Stimulated activated effector memory CD8-positive, alpha-beta T cell treated with anti-CD3 and anti-CD28 coated beads, Interleukin-12 subunit alpha, Interleukin-12 subunit beta, amount 100 ng/mL, for 72 hours (primary cell): ENCODE measurements at regions not wholly inside any gene's neighbourhood (a gene's known extent, or its start where the extent isn't known, plus 50 kb on each side); places are given as distances from the start of the nearest gene placed in this dataset.
"Not testable (repeated sequence)": the region's sequence is repeated elsewhere in the genome, so short reads cannot be mapped to it uniquely, and the experiment has no call there.

Experiments used
- ATAC-seq: fragments of 150-1000 bp; cut with Tn5 transposase; 2 replicates; pipeline ENCODE4 v1.10.0; 2021
- DNase-seq, 2 donors: peaks; one replicate each; pipeline ENCODE4 v3.0.0; 2021 to 2022; ENCODE audit warnings: low spot score in 2 of 2
- H3K27ac Mint-ChIP-seq: one replicate; pipeline ENCODE4 v1.8.0; 2022; ENCODE audit warnings: mild to moderate bottlenecking, mixed read lengths
- H3K36me3 Mint-ChIP-seq: one replicate; pipeline ENCODE4 v1.8.0; 2022; ENCODE audit warnings: mild to moderate bottlenecking, mixed read lengths
- H3K4me1 Mint-ChIP-seq: one replicate; pipeline ENCODE4 v1.8.0; 2022; ENCODE audit warnings: mixed read lengths
- H3K4me3 Mint-ChIP-seq: one replicate; pipeline ENCODE4 v1.8.0; 2022; ENCODE audit warnings: mild to moderate bottlenecking, mixed read lengths
- H3K9me3 Mint-ChIP-seq: one replicate; pipeline ENCODE4 v1.8.0; 2022; ENCODE audit warnings: mixed read lengths

- Mint-ChIP-seq H3K9me3 (peaks cover 4% of the 10 kb centered on the region), H3K4me1 (no peaks in the 10 kb centered on the region), H3K4me3 (no peak overlapping the region), H3K36me3 (no peaks in the 10 kb centered on the region), H3K27ac (no peak overlapping the region)
- no peak for DNase-seq
- no peak for ATAC-seq
Observed at GRCh38 chr17:5975661-5976060, 94.5 kb upstream of the WSCD1 start.

- ATAC-seq, result no peak
- Mint-ChIP-seq H3K36me3 (no peaks in the 10 kb centered on the region), H3K27ac (no peak overlapping the region), H3K9me3 (peaks cover 4% of the 10 kb centered on the region), H3K4me3 (no peak overlapping the region), H3K4me1 (no peaks in the 10 kb centered on the region)
- no peak for DNase-seq
Observed at GRCh38 chr17:5976251-5976650, 93.9 kb upstream of the WSCD1 start.

GRCh38 chr17:5978496-5978895 is 91.7 kb upstream of the WSCD1 start:
- no peaks in the 10 kb centered on the region for H3K36me3 Mint-ChIP-seq
- DNase-seq (no peak), ATAC-seq (no peak)
- H3K4me1 Mint-ChIP-seq, result no peaks in the 10 kb centered on the region
- H3K9me3 Mint-ChIP-seq, result peaks cover 2% of the 10 kb centered on the region
- no peak overlapping the region for H3K4me3 Mint-ChIP-seq
- H3K27ac Mint-ChIP-seq, result no peak overlapping the region

GRCh38 chr17:5980941-5981340 is 89.2 kb upstream of the WSCD1 start:
- Mint-ChIP-seq H3K4me3 (no peak overlapping the region), H3K27ac (no peak overlapping the region), H3K36me3 (no peaks in the 10 kb centered on the region), H3K9me3 (no peaks in the 10 kb centered on the region), H3K4me1 (no peaks in the 10 kb centered on the region)
- no peak for ATAC-seq
- DNase-seq, result no peak

- H3K27ac Mint-ChIP-seq, result no peak overlapping the region
- no peaks in the 10 kb centered on the region for H3K4me1 Mint-ChIP-seq
- ATAC-seq, result no peak
- H3K36me3 Mint-ChIP-seq, result no peaks in the 10 kb centered on the region
- DNase-seq, result no peak
- H3K9me3 Mint-ChIP-seq, result no peaks in the 10 kb centered on the region
- H3K4me3 Mint-ChIP-seq, result no peak overlapping the region
Observed at GRCh38 chr17:5986644-5987043, 83.5 kb upstream of the WSCD1 start.

- no peak overlapping the region for H3K27ac Mint-ChIP-seq
- no peaks in the 10 kb centered on the region for H3K36me3 Mint-ChIP-seq
- no peak for ATAC-seq
- H3K4me1 Mint-ChIP-seq, result no peaks in the 10 kb centered on the region
- H3K4me3 Mint-ChIP-seq, result no peak overlapping the region
- DNase-seq, result no peak
- H3K9me3 Mint-ChIP-seq, result no peaks in the 10 kb centered on the region
Observed at GRCh38 chr17:6000426-6000825, 69.8 kb upstream of the WSCD1 start.

- DNase-seq, H3K27ac Mint-ChIP-seq, H3K4me1 Mint-ChIP-seq, H3K36me3 Mint-ChIP-seq, ATAC-seq, H3K4me3 Mint-ChIP-seq, H3K9me3 Mint-ChIP-seq: not testable (repeated sequence)
Observed at GRCh38 chr17:6003221-6003620, 67.0 kb upstream of the WSCD1 start.

- H3K4me1 Mint-ChIP-seq, result no peaks in the 10 kb centered on the region
- no peaks in the 10 kb centered on the region for H3K9me3 Mint-ChIP-seq
- ATAC-seq (no peak), DNase-seq (no peak)
- H3K27ac Mint-ChIP-seq, result no peak overlapping the region
- H3K4me3 Mint-ChIP-seq, result no peak overlapping the region
- H3K36me3 Mint-ChIP-seq, result no peaks in the 10 kb centered on the region
Observed at GRCh38 chr17:6005939-6006338, 64.2 kb upstream of the WSCD1 start.

- DNase-seq, result no peak
- Mint-ChIP-seq H3K27ac (no peak overlapping the region), H3K36me3 (no peaks in the 10 kb centered on the region), H3K4me3 (no peak overlapping the region), H3K9me3 (no peaks in the 10 kb centered on the region), H3K4me1 (no peaks in the 10 kb centered on the region)
- ATAC-seq, result no peak
Observed at GRCh38 chr17:6011206-6011605, 59.0 kb upstream of the WSCD1 start.

- no peak for DNase-seq
- Mint-ChIP-seq H3K9me3 (no peaks in the 10 kb centered on the region), H3K36me3 (no peaks in the 10 kb centered on the region), H3K4me1 (no peaks in the 10 kb centered on the region), H3K4me3 (no peak overlapping the region), H3K27ac (no peak overlapping the region)
- no peak for ATAC-seq
Observed at GRCh38 chr17:6018788-6019187, 51.4 kb upstream of the WSCD1 start.

- H3K9me3 Mint-ChIP-seq, result no peaks in the 10 kb centered on the region
- DNase-seq (no peak), ATAC-seq (no peak)
- no peak overlapping the region for H3K4me3 Mint-ChIP-seq
- H3K4me1 Mint-ChIP-seq, result no peaks in the 10 kb centered on the region
- no peak overlapping the region for H3K27ac Mint-ChIP-seq
- H3K36me3 Mint-ChIP-seq, result no peaks in the 10 kb centered on the region
Observed at GRCh38 chr17:6019959-6020358, 50.2 kb upstream of the WSCD1 start.

- no peaks in the 10 kb centered on the region for H3K36me3 Mint-ChIP-seq
- H3K4me3 Mint-ChIP-seq, result no peak overlapping the region
- DNase-seq, result no peak
- H3K27ac Mint-ChIP-seq, result no peak overlapping the region
- no peaks in the 10 kb centered on the region for H3K4me1 Mint-ChIP-seq
- no peak for ATAC-seq
- H3K9me3 Mint-ChIP-seq, result no peaks in the 10 kb centered on the region
Observed at GRCh38 chr17:6020376-6021010, 49.7 kb upstream of the WSCD1 start.
